GM21576 (cell line): ENCODE measurements at regions not wholly inside any gene's neighbourhood (a gene's known extent, or its start where the extent isn't known, plus 50 kb on each side); places are given as distances from the start of the nearest gene placed in this dataset.
A peak's percentile ranks its signal among the peaks of the same experiment; 100 is the strongest.

Experiments
- ATAC-seq: cut with Tn5 transposase; IDR thresholded peaks from one replicate; pipeline ENCODE4 v1.9.1; 2021; ENCODE audit warnings: mild to moderate bottlenecking, moderate library complexity; ENCODE audit not compliant: unreplicated experiment

DNA sequence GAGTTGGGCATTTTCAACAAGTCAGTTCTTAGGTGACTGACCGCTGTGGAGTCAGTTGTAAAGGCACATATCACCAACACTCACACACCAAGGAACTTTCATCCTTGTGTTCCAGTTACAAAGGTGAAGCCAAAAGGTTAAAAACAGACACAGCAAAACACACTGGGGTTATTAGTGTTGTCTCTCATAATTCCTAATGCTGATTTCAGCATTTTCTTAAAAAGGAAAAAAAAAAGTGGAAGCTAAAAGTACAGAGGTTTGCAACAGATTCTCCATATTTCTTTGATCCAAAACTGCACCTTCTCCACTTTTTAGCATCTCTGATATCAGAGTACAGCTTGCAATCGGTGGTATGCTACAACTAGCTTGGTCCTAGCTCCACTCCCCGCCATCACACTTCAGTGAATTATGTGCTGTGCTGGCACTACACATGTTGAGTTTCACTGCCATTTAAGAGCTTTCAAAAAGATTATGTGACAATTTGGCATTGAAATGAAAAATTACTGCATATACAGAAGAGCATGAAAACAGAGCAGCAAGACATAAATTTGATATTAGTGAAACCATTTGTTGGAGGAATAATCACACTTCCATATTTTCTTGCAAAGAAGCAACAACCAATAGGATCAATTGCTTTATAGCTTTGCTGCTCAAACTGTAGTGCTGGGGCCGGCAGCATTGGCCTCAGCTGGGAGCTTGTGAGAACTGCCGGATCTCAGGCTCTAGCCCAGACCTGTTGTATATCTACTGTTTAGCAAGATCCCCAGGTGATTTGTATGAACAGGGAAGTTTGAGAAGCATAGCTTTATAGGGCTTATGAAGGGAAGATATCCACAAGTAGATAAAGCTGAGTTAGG, 62.3 kb upstream of the DAPL1 start:
- no peak for ATAC-seq

DNA sequence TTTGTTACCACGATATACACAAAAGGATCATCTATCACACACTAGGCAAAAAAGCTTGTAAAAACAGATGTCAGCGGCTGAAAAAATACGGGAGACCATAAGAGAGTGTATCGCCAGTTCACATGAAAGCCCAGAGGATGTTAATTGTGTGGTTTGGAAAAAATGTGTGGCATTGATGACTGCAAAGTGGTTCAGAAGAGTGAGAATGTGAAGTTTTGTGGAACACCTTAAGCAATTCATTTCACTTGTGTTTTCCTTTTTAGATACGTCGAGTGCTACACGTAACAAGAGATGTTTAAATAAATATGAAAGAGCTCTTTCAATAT, 61.7 kb upstream of the DAPL1 start:
- no peak for ATAC-seq

DNA sequence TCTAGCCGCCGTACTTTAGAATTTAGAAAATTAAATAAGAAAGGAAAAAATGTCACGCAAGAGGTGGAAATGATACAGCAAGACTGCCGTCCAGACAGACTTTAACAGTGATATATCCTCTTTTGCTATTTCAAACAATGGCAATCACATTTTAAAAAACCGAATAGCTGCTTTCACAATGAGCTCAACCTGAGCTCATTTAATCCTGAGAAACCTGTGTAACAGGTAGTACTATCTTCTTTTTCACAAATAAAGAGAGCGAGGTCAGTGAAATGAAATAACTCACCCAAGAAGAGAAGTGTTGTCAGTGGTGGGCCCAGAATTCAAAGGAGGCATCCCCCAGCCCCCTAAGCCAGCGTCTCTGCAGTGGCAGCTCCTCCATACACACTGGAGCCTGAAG, 60.7 kb upstream of the DAPL1 start:
- no peak for ATAC-seq

DNA sequence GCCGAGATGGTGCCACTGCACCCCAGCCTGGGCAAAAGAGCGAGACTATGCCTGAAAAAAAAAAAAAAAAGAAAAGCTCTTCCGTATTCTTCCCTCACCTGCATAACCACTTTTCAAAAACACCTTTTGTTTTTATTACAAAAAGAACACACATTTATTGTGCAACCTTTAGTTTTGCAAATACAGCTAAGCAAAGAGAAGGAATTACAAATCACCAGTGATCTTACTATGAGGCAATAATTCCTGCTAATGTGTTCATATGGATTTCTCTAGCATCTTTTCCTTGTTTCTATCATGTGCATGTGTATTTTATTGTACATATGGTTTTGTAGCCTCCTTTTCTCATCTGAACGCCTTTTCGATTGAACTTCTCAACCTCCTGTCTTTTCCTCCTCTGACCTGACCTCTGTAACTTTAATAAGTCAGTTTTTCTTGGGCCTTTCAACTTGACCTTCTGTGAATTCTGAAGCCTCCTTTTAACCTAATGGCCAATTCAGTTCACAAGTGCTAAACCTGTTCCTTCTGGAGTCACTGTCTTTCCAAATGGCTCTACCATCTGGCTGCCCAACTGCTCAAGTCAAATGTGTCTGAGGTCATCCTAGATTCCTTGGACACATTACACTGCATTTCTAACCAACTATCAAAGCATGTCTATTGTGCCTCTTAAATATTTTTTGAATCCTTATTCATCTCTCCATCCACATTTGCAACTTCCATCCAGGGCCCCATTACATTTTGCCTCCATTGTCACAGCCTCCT, 59.1 kb upstream of the DAPL1 start:
- no peak for ATAC-seq

DNA sequence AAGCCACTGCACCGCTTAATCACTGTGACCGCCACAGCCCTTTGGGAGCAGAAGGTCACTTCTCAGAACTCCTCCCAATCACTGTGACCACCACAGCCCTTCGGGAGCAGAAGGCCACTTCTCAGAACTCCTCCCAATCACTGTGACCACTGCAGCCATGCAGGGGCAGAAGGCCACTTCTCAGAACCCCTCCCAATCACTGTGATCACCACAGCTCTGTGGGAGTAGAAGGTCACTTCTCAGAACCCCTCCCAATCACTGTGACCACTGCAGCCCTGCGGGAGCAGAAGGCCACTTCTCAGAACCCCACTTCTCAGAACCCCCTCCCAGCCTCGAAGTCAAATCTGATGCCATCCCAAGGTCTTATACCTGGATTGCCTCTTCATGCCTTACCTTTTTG, 56.8 kb upstream of the DAPL1 start:
- ATAC-seq: no peak

DNA sequence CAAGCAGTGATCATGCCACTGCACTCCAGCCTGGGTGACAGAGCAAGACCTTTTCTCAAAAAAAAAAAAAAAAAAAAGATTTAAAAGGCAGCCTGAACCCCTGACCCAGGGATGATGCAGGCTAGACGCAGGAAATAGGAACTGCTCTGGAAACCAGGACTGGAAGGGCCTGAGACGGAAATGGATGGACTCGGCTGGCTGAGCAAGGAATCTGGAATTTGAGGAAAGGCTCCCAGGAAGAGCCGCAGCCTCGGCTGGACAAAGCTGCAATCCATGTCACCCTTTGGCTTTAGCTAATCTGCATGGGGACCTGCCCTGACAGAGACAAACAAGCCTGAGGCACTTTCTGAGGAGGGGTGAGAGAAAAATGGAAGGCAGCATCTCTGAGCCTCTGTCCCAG, 55.0 kb upstream of the DAPL1 start:
- ATAC-seq: no peak

DNA sequence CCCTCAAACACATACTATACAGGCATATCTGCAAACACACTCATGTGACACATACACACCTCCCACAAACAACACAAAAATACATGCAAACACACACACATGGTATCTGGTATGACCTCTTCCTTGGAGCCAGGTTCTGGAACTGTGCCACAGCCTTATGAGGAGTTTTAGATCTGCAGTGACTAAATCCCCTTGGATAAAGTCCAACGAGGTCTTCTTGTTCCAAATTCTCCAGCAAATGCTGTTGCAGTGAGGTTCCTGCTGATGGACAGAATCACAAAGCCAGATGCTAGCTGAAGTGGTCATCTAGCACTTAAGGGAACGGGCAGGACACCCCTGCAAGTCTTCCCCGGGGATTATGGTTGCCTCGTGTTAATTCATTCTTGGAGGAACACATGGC, 54.5 kb upstream of the DAPL1 start:
- no peak for ATAC-seq

DNA sequence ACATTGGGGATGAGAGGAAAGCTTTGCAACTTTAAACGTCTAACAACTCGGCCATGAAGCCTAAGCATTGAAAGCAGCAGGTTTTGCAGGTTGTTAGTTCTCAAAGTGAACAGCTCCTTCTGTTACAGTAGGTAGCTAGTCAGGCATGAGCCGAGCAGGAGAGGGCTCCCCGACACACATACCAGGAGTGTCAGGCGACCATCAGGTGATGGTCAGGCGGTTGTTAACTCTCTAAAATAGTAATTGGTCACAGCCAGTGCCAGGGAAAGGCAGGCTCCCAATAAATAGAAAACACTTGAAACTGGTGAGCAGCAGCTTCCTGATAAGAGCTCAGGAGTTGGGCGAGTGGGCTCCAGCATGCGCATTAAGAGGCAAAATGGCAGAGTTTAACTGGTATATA, 53.5 kb upstream of the DAPL1 start:
- no peak for ATAC-seq

DNA sequence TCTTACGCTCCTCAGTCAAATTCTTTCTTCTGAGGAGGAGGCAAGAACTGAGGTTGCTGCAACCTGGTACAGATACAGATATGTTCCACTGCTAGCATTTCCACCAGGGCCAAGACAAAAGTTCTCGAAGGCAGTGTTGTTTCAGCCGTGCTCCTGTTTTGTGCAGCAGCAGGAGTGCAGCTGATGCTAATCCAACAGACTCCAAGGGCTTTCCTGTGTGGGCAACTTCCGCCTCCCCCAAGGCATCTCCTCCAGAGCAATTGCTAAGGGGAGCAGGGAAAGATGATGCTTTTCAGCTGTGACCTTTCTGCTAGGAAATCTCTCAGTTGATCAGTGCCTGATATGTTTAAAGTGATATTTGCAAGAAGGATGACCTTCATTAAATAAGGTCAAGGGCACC, 52.6 kb upstream of the DAPL1 start:
- no peak for ATAC-seq

DNA sequence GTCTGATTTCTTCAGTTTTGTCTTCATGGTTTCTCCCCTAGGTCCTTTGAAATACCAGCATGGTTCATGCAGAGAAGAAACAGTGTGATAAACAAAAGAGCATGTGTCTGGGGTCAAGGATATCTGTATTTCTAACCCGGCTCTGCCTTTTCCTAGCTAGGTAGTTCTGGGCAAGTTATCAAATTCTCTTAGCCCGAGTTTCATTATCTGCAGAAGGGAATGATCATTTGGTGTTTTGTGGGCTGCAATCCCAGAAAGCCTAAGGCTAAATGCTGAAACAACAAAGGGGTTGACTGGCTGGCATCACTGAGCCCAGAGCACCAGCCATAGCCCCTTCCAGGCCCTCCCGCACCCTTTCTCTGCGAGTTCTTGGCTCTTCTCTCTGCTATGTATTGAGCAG, 51.7 kb upstream of the DAPL1 start:
- ATAC-seq: no peak

DNA sequence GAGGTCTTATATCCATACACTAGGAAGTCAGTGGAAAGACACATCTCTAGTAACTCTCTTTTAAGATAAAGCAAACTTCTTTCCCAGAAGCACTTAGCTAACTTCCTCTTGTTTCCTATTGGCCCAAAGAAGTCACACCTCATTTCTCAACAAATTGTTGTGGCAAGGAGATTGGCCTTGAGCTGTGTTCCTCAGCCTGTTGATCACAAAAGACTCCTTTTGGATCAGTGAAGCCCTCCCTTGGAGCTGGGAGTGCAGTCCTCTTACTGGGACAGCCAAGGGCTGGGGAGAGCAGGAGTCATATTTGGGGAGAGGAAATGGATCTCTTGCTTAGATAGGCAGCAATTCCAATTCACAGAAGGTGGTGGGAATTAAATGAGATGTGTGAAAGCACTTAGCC, 51.2 kb upstream of the DAPL1 start:
- no peak for ATAC-seq

DNA sequence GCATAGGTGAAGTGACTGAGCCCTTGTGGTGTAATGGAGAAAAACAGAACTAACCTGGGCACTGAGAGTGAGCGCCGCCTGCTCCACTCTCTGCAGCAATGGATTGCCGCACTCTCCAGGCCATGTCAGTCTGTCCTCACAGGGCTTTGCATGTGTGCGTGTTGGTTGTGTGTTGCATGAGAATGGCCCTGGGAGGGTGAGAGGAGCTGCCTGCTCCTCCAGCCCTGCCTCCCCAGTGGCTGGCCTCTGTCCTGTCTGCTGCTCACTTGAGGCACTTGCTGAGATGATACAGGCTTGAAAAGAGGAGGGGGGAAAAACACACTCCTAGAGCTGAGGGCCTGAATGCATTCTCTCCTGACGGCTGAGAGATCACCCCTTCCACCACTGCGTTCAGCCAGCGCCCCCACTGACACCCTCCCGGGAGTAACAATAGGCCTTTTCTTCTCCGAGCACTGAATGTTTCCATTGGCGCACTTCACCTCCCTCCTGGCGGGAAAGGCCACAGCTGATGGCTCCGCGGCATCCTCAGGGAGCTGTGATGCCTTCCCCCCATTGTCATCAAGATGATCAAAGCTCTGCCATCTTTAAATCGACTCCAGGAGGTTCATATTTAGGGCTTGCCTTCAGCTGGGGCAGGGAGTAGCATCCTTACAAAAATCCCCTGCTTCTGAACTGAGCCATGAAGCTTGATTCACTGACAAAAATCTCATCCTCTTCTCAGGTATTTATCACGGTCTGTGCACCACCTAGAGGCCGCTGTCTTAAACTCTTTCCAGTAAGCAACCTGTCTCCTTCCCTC, 49.9 kb upstream of the DAPL1 start:
- peak; percentile 59 for ATAC-seq
